ENCODE measurements at regions not wholly inside any gene's neighbourhood (a gene's known extent, or its start where the extent isn't known, plus 50 kb on each side); places are given as distances from the start of the nearest gene placed in this dataset.

DNA sequence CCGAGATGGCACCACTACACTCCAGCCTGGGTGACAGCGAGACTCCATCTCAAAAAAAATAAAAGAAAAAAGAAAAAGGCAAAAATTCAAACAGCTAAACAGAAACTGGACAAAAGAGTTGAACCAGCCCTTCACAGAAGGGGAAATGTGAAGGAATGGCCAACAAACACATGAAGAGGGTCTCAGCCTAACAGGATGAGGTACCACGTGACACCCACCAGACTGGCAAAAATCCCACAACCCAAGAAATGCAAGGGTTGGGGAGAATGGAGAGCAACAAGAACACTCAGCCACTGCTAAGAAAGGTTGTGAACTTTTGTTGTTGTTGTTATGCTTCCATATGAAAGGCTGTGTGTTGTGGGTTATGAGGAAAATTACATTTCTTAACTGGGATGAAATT, 357.7 kb downstream of the PREX1 start:
- no peak overlapping the region for H3K4me3 ChIP-seq (ENCODE audit: low read depth, low read length)
- DNase-seq (ENCODE audit: low read depth) = no peak
- TF ChIP-seq, protein P1, sequence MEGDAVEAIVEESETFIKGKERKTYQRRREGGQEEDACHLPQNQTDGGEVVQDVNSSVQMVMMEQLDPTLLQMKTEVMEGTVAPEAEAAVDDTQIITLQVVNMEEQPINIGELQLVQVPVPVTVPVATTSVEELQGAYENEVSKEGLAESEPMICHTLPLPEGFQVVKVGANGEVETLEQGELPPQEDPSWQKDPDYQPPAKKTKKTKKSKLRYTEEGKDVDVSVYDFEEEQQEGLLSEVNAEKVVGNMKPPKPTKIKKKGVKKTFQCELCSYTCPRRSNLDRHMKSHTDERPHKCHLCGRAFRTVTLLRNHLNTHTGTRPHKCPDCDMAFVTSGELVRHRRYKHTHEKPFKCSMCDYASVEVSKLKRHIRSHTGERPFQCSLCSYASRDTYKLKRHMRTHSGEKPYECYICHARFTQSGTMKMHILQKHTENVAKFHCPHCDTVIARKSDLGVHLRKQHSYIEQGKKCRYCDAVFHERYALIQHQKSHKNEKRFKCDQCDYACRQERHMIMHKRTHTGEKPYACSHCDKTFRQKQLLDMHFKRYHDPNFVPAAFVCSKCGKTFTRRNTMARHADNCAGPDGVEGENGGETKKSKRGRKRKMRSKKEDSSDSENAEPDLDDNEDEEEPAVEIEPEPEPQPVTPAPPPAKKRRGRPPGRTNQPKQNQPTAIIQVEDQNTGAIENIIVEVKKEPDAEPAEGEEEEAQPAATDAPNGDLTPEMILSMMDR (IDR thresholded peaks at IDR 0.05; ENCODE audit: low read depth, low read length, missing control alignments) = no peak

DNA sequence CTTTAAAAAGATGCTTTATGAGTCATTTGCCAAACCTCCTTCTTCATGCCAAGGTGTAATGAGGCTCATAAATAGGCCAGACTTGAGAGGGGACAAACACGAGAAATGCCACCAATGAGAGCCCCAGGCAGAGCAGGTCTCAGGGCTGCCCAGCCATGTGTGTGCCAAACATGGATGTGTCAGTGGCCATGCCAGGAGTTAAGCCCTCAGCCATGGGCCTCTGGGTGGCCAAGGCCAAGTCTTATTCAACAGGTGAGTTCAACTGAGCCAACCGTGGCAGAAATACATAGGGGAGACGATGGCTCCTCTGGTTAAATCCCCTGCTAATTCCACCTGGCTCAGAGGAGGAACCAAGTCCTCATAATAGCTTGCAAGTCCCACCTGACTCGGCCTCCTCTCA, 358.8 kb downstream of the PREX1 start:
- TF ChIP-seq, protein P1 (IDR thresholded peaks at IDR 0.05; ENCODE audit: low read depth, low read length, missing control alignments) = no peak
- H3K4me3 ChIP-seq (ENCODE audit: low read depth, low read length) = no peak overlapping the region

DNA sequence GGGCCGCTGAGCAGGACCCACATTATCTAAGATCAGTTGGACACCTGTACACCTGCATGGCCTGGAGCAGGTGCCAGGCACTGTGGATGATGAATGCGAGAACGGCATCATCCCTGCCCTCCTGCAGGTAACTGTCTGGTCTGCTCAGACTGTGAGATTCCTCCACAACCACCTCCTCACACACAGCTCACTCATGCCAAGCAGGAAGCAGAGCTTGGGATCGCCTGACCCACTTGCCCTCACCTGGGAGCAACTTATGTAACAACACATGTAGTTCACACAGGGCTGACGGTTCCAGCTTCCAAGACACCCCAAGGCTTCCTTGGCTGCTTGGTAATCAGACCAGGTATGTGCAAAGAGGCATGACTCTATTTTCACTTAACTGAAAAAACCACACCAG, 359.2 kb downstream of the PREX1 start:
- TF ChIP-seq, protein P1 (IDR thresholded peaks at IDR 0.05; ENCODE audit: low read depth, low read length, missing control alignments) = no peak
- no peak for DNase-seq (ENCODE audit: low read depth)
- H3K4me3 ChIP-seq (ENCODE audit: low read depth, low read length) = no peak overlapping the region

More for the DNA sequence above, 358.8 kb downstream of the PREX1 start:
- DNase-seq (ENCODE audit: low read depth) = no peak

DNA sequence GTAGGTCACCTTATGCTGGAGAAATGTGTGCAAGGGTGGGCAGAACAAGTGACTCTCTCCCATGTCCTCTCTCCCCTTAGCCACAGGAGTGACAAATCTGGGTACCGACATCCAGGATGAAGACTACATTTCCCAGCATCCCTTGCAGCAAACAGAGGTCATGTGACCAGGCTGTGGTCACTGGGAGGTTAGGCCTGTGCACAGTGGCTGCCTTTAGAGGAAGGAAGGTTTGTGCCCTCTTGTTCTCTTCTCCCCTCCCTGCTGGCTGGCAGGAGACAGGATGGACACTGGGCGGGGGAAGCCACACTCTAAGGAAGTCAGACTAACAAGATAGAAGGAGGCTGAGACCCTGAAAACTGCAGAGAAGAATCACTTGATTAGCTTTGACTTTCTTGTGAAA, 360.2 kb downstream of the PREX1 start:
- no peak overlapping the region for H3K4me3 ChIP-seq (ENCODE audit: low read depth, low read length)
- TF ChIP-seq, protein P1 (IDR thresholded peaks at IDR 0.05; ENCODE audit: low read depth, low read length, missing control alignments) = no peak
- no peak for DNase-seq (ENCODE audit: low read depth)

DNA sequence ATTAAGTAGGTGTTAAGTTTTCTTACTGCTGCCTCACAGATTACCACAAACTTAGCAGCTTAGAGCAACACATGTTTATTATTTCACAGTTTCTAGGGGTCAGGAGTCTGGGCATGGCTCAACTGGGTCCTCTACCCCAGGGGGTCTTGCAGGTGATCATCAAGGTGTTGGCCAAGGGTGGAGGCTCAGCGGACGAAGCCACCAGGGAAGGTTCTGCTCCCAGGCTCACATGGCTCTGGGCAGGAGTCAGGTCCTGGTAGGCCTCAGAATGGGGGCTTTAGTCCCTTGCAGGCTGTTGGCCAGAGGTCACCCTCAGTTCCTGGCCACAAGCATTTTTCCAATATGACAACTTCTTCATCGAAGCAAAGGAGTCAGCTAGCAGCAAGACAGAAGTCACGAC, 362.5 kb downstream of the PREX1 start:
- TF ChIP-seq, protein P1 (IDR thresholded peaks at IDR 0.05; ENCODE audit: low read depth, low read length, missing control alignments) = no peak
- DNase-seq (ENCODE audit: low read depth) = no peak
- no peak overlapping the region for H3K4me3 ChIP-seq (ENCODE audit: low read depth, low read length)

DNA sequence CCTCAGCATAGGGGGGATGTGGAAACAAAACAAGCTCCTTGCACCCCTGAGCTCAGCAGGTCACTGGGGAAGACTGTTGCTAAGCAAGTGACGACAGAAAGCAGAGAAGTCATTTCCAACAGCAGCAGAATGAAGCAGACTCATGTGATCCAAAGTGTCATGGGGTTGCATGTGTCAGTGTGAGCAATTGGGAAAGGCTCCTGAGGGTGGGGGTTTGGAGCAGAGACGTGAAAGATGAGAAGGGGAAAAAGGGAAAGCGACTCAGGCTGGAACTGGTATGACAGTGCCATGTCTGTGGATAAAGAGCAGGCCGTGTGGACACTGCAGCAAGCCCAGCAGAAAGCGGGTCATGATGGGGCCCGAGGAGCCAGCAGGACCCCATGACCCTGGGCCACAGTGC, 363.9 kb downstream of the PREX1 start:
- no peak for DNase-seq (ENCODE audit: low read depth)
- no peak overlapping the region for H3K4me3 ChIP-seq (ENCODE audit: low read depth, low read length)
- TF ChIP-seq, protein P1 (IDR thresholded peaks at IDR 0.05; ENCODE audit: low read depth, low read length, missing control alignments) = no peak

DNA sequence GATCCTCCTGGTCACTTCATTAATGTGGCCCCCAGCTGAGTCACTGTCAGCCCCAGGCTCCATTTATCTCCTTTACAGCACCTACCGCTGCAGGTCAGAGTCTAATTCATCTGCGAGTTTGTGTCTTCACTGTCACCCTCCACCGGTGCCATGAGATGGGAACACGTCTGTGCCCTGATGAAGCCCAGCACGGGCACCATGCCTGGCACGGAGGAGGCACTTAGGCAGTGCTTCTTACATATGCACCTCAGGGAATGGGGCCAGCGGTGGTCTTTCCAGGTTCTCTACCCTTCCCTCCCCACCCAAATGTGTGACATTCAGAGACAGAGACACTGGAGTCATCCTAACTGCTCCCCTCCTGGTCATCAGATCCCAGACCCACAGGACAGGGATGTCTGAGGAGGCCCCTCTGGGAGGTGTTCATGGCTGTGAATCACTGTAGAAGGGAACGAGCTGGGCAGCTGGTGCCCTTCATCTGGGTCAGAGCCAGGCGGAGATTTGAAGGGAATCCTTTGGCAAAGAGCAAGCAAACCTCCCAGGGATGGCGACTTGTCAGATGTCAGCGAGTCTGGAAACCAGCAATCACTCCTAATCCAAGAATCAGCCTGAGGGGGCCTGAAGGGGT, 364.6 kb downstream of the PREX1 start:
- no peak overlapping the region for H3K4me3 ChIP-seq (ENCODE audit: low read depth, low read length)
- TF ChIP-seq, protein P1 (IDR thresholded peaks at IDR 0.05; ENCODE audit: low read depth, low read length, missing control alignments) = no peak
- DNase-seq (ENCODE audit: low read depth) = no peak

All from GM12864 (cell line).